ENCODE measurements at regions not wholly inside any gene's neighbourhood (a gene's known extent, or its start where the extent isn't known, plus 50 kb on each side); places are given as distances from the start of the nearest gene placed in this dataset.

DNA sequence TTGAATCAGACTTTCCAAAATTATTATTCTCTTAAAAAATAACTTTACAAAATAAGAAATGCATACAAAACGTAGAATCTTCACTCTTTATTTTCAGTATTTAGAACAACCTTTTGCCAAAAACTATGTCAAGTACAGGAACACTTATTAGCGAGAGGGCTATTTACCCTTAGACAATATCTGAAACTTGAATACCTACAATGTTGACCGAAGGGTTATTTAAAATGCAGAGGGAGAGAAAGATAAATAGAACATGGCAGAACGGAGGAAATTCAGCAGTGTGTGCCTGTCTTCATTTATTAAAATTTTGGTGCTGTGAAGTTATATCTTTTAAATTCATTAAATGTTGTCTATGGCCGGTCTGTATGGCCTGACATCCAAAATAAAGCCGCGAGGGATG lies 198.8 kb downstream of the EFNB2 start:
- TF ChIP-seq POLR2AphosphoS5 (IDR thresholded peaks at IDR 0.05) (no peak), POLR2A (IDR thresholded peaks at IDR 0.05) (no peak)

All from breast epithelium (tissue), 3 donors.